ENCODE measurements at regions not wholly inside any gene's neighbourhood (a gene's known extent, or its start where the extent isn't known, plus 50 kb on each side); places are given as distances from the start of the nearest gene placed in this dataset.

- TF ChIP-seq CTCF (IDR thresholded peaks at IDR 0.05; ENCODE audit: low read depth, low read length): no peak
- H3K4me3 ChIP-seq (ENCODE audit: low read depth, low read length): no peak overlapping the region
- no peaks in the 10 kb centered on the region; the same call in 1 of the 2 replicates for H3K9me3 ChIP-seq (ENCODE audit: control insufficient read depth, insufficient read depth, low read length)
- DNase-seq (ENCODE audit: low read depth, low spot score): no peak
- ChIA-PET CTCF (no interaction called here), POLR2A (no interaction called here)
- H3K27ac ChIP-seq (ENCODE audit: low read depth, low read length): no peak overlapping the region
- no peaks in the 10 kb centered on the region for H3K27me3 ChIP-seq (ENCODE audit: control insufficient read depth, insufficient read depth, low read length)
Observed at GRCh38 chr1:168474322-168474721, 69.5 kb downstream of the XCL2 start.

GRCh38 chr1:168473126-168473525 is 70.7 kb downstream of the XCL2 start:
- H3K4me3 ChIP-seq (ENCODE audit: low read depth, low read length): no peak overlapping the region
- H3K9me3 ChIP-seq (ENCODE audit: control insufficient read depth, insufficient read depth, low read length): no peaks in the 10 kb centered on the region; the same call in 1 of the 2 replicates
- POLR2A ChIA-PET: no interaction called here
- TF ChIP-seq CTCF (IDR thresholded peaks at IDR 0.05; ENCODE audit: low read depth, low read length): no peak
- DNase-seq (ENCODE audit: low read depth, low spot score): no peak
- no peaks in the 10 kb centered on the region for H3K27me3 ChIP-seq (ENCODE audit: control insufficient read depth, insufficient read depth, low read length)
- CTCF ChIA-PET: no interaction called here
- no peak overlapping the region for H3K27ac ChIP-seq (ENCODE audit: low read depth, low read length)

GRCh38 chr1:168472223-168472622 is 71.6 kb downstream of the XCL2 start:
- no peaks in the 10 kb centered on the region; the same call in 1 of the 2 replicates for H3K9me3 ChIP-seq (ENCODE audit: control insufficient read depth, insufficient read depth, low read length)
- POLR2A ChIA-PET: no interaction called here
- DNase-seq (ENCODE audit: low read depth, low spot score): no peak
- H3K27ac ChIP-seq (ENCODE audit: low read depth, low read length): no peak overlapping the region
- no peak overlapping the region for H3K4me3 ChIP-seq (ENCODE audit: low read depth, low read length)
- CTCF ChIA-PET: no interaction called here
- no peak for TF ChIP-seq CTCF (IDR thresholded peaks at IDR 0.05; ENCODE audit: low read depth, low read length)
- H3K27me3 ChIP-seq (ENCODE audit: control insufficient read depth, insufficient read depth, low read length): no peaks in the 10 kb centered on the region

GRCh38 chr1:168470901-168471431 is 72.8 kb downstream of the XCL2 start:
- POLR2A ChIA-PET: interaction anchor here (0.6 kb wide), 1 partner anchor 32 kb away, joined by 4 read pairs; no protein-coding TSS in a partner anchor
- no peaks in the 10 kb centered on the region for H3K27me3 ChIP-seq (ENCODE audit: control insufficient read depth, insufficient read depth, low read length)

More at GRCh38 chr1:168470901-168471431, 72.8 kb downstream of the XCL2 start:
- Histone ChIP-seq H3K27ac (ENCODE audit: low read depth, low read length) (peak overlapping the region; percentile 33), H3K4me3 (ENCODE audit: low read depth, low read length) (no peak overlapping the region), H3K9me3 (ENCODE audit: control insufficient read depth, insufficient read depth, low read length) (no peaks in the 10 kb centered on the region; the same call in 1 of the 2 replicates)
- TF ChIP-seq CTCF (IDR thresholded peaks at IDR 0.05; ENCODE audit: low read depth, low read length): no peak
- DNase-seq (ENCODE audit: low read depth, low spot score): peak; percentile 59
- CTCF ChIA-PET: interaction anchor here (0.8 to 1.5 kb wide), 3 partner anchors 11 to 31 kb away, joined by 3 to 6 read pairs (median 5); no protein-coding TSS in a partner anchor

Measured in AG04450 (cell line).